ENCODE measurements at regions not wholly inside any gene's neighbourhood (a gene's known extent, or its start where the extent isn't known, plus 50 kb on each side); places are given as distances from the start of the nearest gene placed in this dataset.

GRCh38 chr16:85488414-85488813, 124.7 kb upstream of the GSE1 start:
- no peaks in the 10 kb centered on the region for H3K9me3 ChIP-seq (ENCODE audit: low read length)
- 38% methylated on average over 8 of the region's 8 CpGs for WGBS (ENCODE audit: low lambda C conversion rate)
- TF ChIP-seq RBAK (CRISPR knock-in tag; IDR thresholded peaks at IDR 0.05) (peak; percentile 97), BCL6 (CRISPR knock-in tag; IDR thresholded peaks at IDR 0.05) (peak; percentile 50; the same call in 1 of the 2 replicates), KDM3A (CRISPR knock-in tag; IDR thresholded peaks at IDR 0.05; ENCODE audit: low read depth) (no peak), RXRA (CRISPR knock-in tag; IDR thresholded peaks at IDR 0.05) (0 out of 2 replicates have a peak, but pooled peaks have one; percentile 31), HES4 (CRISPR knock-in tag; IDR thresholded peaks at IDR 0.05; ENCODE audit: borderline replicate concordance) (peak; percentile 55; the same call in 1 of the 2 replicates), ZNF572 (CRISPR knock-in tag; IDR thresholded peaks at IDR 0.05) (0 out of 2 replicates have a peak, but pooled peaks have one; percentile 43), MYC (CRISPR knock-in tag; IDR thresholded peaks at IDR 0.05; ENCODE audit: borderline replicate concordance) (no peak), RARA (CRISPR knock-in tag; IDR thresholded peaks at IDR 0.05) (peak; percentile 54), ZSCAN31 (CRISPR knock-in tag; IDR thresholded peaks at IDR 0.05; ENCODE audit: low read depth) (no peak), ZNF431 (CRISPR knock-in tag; IDR thresholded peaks at IDR 0.05; ENCODE audit: borderline replicate concordance, low read depth) (no peak), GPBP1L1 (CRISPR knock-in tag; IDR thresholded peaks at IDR 0.05) (no peak), KLF13 (CRISPR knock-in tag; IDR thresholded peaks at IDR 0.05) (no peak), PTBP1 (IDR thresholded peaks at IDR 0.05; ENCODE audit: low read depth, low read length, poor library complexity, severe bottlenecking) (no peak), CEBPB (IDR thresholded peaks at IDR 0.05; ENCODE audit: borderline replicate concordance, low read depth, low read length) (peak; percentile 49; the same call in 1 of the 2 replicates), CEBPG (CRISPR knock-in tag; IDR thresholded peaks at IDR 0.05) (peak; percentile 26; the same call in 1 of the 2 replicates)
- no peaks in the 10 kb centered on the region for H4K20me1 ChIP-seq (ENCODE audit: insufficient read depth, low read length)
- no peaks in the 10 kb centered on the region for H3K36me3 ChIP-seq (replicated peaks in 1 of 2; ENCODE audit: control insufficient read depth in 1 of 2, insufficient read depth in 2 of 2, low read length in 2 of 2)
- H3K79me2 ChIP-seq (ENCODE audit: insufficient read depth, low read length) = no peaks in the 10 kb centered on the region
- H3K4me3 ChIP-seq (replicated peaks in 1 of 3; ENCODE audit: insufficient read depth in 1 of 3, low read depth in 2 of 3, low read length in 3 of 3) = no peak overlapping the region
- H2AFZ ChIP-seq (ENCODE audit: low read length) = no peak overlapping the region
- intact Hi-C loops (cut with micrococcal nuclease; ENCODE audit: unreplicated experiment) (no loop called here), in situ Hi-C loops (cut with HindIII; ENCODE audit: extremely low pct_ligation_motif_present, low pct_unique_long_range_greater_than_20kb) (no loop called here)
- ATAC-seq (no peak), FAIRE-seq (no peak), DNase-seq (ENCODE audit: low spot score) (no peak)
- ChIA-PET POLR2A (interaction anchor here (1.1 to 1.4 kb wide), 2 partner anchors 26 to 49 kb away, joined by 3 read pairs; no protein-coding TSS in a partner anchor), CTCF (ENCODE audit: low intra/inter-chr PET ratio, low total read pairs) (no interaction called here)
- no peak overlapping the region for H3K27ac ChIP-seq (ENCODE audit: extremely low read length, insufficient read depth, low read length)
- H3K27me3 ChIP-seq (ENCODE audit: control insufficient read depth in 1 of 2, insufficient read depth in 2 of 2, low read length in 2 of 2) = peaks cover 0 to 3% of the 10 kb centered on the region in 2 experiments; a peak in 2 of 5 replicates
- H3K9ac ChIP-seq (ENCODE audit: insufficient read depth, low read depth, low read length) = no peak overlapping the region
- BruUV-seq (replicated peaks) = no TSS peak
- H3K4me1 ChIP-seq (ENCODE audit: insufficient read depth, low read length) = peaks cover 23% of the 10 kb centered on the region
- H3K4me2 ChIP-seq (ENCODE audit: low read depth, low read length) = no peak overlapping the region
